Activated T-helper 2 cell treated with anti-CD3 and anti-CD28 coated beads, Interferon-gamma antibody, Interleukin-2, Interleukin-4, amounts not matched to agents 10 μg/mL and 5 μg/mL and 100 μg/mL, durations not matched to agents 14 hours and 24 hours and 36 hours (primary cell): ENCODE measurements at regions not wholly inside any gene's neighbourhood (a gene's known extent, or its start where the extent isn't known, plus 50 kb on each side); places are given as distances from the start of the nearest gene placed in this dataset.

ENCODE experiments used
- DNase-seq: peaks from one replicate; pipeline ENCODE4 v3.0.0; 2021; ENCODE audit warnings: low spot score
- H3K27ac Mint-ChIP-seq: one replicate; pipeline ENCODE4 v1.8.0; 2021; ENCODE audit warnings: mixed read lengths
- H3K27me3 Mint-ChIP-seq: one replicate; pipeline ENCODE4 v1.8.0; 2021; ENCODE audit warnings: low read depth, mixed read lengths
- H3K36me3 Mint-ChIP-seq: one replicate; pipeline ENCODE4 v1.8.0; 2021; ENCODE audit warnings: low read depth, mixed read lengths
- H3K4me1 Mint-ChIP-seq: one replicate; pipeline ENCODE4 v1.8.0; 2021; ENCODE audit warnings: low read depth, mixed read lengths
- H3K4me3 Mint-ChIP-seq: one replicate; pipeline ENCODE4 v1.8.0; 2021; ENCODE audit warnings: low read depth, mild to moderate bottlenecking, moderate library complexity, mixed read lengths
- H3K9me3 Mint-ChIP-seq: one replicate; pipeline ENCODE4 v1.8.0; 2021; ENCODE audit warnings: mixed read lengths
- intact Hi-C: fragments of 100-400 bp; cut with micrococcal nuclease; formaldehyde crosslinking; loops from one replicate; pipeline ENCODE4 v1.15.1; 2023

DNA sequence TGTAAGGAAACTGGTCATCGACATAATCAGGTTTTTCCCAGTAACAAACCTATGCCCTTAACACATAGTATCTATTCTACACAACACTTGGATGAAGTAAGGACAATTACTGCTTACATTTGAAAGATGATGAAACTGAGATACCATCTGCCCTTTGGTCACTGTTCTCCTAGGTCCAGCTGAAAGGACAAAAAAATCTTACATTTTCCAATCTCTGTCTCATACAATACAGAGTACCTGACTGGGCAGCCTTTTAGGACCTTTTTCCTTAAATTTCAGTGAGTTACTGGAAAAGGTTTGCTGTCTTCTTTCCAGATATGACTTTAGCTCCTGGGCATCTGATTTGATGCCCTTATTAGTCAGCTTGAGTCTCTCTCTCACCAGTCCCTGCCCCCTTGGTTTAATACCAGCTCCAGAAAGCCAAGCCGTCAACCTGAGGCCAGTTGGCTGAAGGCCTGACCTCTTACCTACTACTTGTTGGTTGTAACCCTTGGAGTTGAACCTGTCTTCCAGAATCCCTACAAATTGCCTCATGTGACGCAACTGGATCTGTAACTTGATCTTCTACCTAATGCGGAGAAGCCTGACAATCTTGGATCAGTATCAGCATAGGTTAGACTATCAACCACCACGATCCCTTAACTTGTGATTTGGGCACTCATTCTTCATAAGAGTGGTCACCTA is 355.3 kb upstream of the ZNF385D start:
- no peaks in the 10 kb centered on the region for H3K27me3 Mint-ChIP-seq
- DNase-seq = no peak
- H3K9me3 Mint-ChIP-seq = no peaks in the 10 kb centered on the region
- no peaks in the 10 kb centered on the region for H3K36me3 Mint-ChIP-seq
- intact Hi-C loops = no loop called here
- H3K4me3 Mint-ChIP-seq = no peak overlapping the region
- H3K4me1 Mint-ChIP-seq = no peaks in the 10 kb centered on the region
- no peak overlapping the region for H3K27ac Mint-ChIP-seq

GRCh38 chr3:22111226-22111625 is 360.2 kb upstream of the ZNF385D start:
- intact Hi-C loops = no loop called here
- no peak overlapping the region for H3K4me3 Mint-ChIP-seq
- H3K36me3 Mint-ChIP-seq = no peaks in the 10 kb centered on the region
- no peaks in the 10 kb centered on the region for H3K4me1 Mint-ChIP-seq
- H3K9me3 Mint-ChIP-seq = no peaks in the 10 kb centered on the region
- no peak for DNase-seq
- no peak overlapping the region for H3K27ac Mint-ChIP-seq
- no peaks in the 10 kb centered on the region for H3K27me3 Mint-ChIP-seq

GRCh38 chr3:22113453-22113852 is 362.4 kb upstream of the ZNF385D start:
- H3K9me3 Mint-ChIP-seq = no peaks in the 10 kb centered on the region
- H3K27ac Mint-ChIP-seq = no peak overlapping the region
- DNase-seq = no peak
- intact Hi-C loops = no loop called here
- no peak overlapping the region for H3K4me3 Mint-ChIP-seq
- H3K4me1 Mint-ChIP-seq = no peaks in the 10 kb centered on the region
- no peaks in the 10 kb centered on the region for H3K27me3 Mint-ChIP-seq
- H3K36me3 Mint-ChIP-seq = no peaks in the 10 kb centered on the region

DNA sequence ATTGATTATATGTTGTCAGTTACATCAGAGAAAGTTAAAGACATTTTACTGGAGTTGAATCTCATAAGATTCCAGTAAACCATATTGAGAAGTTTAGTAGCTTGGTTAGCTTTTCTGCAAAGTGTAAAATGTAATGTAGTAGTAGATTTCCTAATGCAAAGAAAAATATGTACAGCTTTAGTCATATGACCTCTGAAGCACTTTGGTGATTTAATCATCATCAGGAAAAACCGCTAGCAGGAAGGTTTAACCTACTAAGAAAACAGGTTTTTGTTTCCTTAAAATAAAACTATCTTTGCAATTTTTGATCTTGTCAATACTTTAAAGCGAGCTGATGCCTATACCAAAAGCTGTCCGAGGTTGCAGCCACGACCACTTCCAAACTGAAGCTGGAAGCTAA is 364.6 kb upstream of the ZNF385D start:
- Mint-ChIP-seq H3K4me3 (no peak overlapping the region), H3K27ac (no peak overlapping the region), H3K4me1 (no peaks in the 10 kb centered on the region), H3K27me3 (no peaks in the 10 kb centered on the region), H3K9me3 (no peaks in the 10 kb centered on the region), H3K36me3 (no peaks in the 10 kb centered on the region)
- intact Hi-C loops = no loop called here
- DNase-seq = no peak

DNA sequence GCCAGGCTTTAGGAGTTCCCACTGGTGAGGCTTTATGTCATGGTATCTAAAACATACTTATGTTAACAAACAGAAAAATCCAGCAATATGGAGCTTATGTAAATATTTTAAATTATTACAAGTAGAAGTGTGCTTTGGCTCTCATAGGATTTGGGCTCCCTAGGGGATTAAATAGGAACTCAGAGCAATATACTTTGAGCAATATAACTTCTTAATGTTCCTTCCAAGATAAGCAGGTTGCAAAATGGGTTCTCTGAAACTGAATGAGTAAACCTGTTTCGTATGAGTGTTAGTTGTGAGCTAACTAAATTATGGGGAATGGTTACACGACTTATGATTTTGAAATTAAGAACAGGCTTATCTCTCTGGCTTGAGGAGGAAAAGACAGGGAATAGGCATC is 366.1 kb upstream of the ZNF385D start:
- Mint-ChIP-seq H3K4me3 (no peak overlapping the region), H3K36me3 (no peaks in the 10 kb centered on the region), H3K9me3 (no peaks in the 10 kb centered on the region), H3K4me1 (no peaks in the 10 kb centered on the region), H3K27me3 (no peaks in the 10 kb centered on the region), H3K27ac (no peak overlapping the region)
- DNase-seq = no peak
- intact Hi-C loops = no loop called here

DNA sequence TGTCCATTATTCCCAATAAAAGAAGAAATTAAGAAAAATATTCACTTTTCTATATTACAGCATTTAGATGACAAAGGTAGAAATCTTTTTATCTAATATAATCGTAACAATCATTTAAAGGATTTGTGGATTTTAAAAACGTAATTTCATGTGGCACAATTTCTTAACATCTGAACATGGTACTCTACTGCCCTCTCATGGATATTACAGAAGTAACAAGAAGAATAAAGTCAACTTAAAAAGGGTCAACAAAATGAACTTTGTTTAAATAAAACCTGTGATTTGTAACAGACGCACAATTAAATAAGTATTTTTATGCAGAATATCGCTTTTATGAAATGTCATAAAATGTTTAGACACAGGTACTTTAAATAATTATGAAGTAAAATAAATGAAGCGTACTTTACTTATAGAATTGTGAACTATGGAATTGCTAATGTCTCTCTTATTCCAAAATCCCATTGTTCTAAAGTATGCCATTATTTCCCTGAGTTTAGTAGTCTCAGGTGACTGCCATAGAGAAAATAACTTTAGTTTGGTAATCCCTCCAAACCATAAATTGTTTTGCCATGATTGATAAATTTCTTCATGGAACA is 366.8 kb upstream of the ZNF385D start:
- intact Hi-C loops = no loop called here
- Mint-ChIP-seq H3K27ac (no peak overlapping the region), H3K4me3 (no peak overlapping the region), H3K9me3 (no peaks in the 10 kb centered on the region), H3K36me3 (no peaks in the 10 kb centered on the region), H3K27me3 (no peaks in the 10 kb centered on the region), H3K4me1 (no peaks in the 10 kb centered on the region)
- DNase-seq = no peak

- Mint-ChIP-seq H3K4me1 (no peaks in the 10 kb centered on the region), H3K36me3 (no peaks in the 10 kb centered on the region), H3K27me3 (no peaks in the 10 kb centered on the region), H3K4me3 (no peak overlapping the region), H3K9me3 (no peaks in the 10 kb centered on the region), H3K27ac (no peak overlapping the region)
- DNase-seq = no peak
- intact Hi-C loops = no loop called here
Measured at GRCh38 chr3:22118542-22118941, 367.5 kb upstream of the ZNF385D start.

- DNase-seq = no peak
- no peaks in the 10 kb centered on the region for H3K4me1 Mint-ChIP-seq
- H3K27ac Mint-ChIP-seq = no peak overlapping the region
- no peaks in the 10 kb centered on the region for H3K9me3 Mint-ChIP-seq
- H3K36me3 Mint-ChIP-seq = no peaks in the 10 kb centered on the region
- H3K4me3 Mint-ChIP-seq = no peak overlapping the region
- no peaks in the 10 kb centered on the region for H3K27me3 Mint-ChIP-seq
- intact Hi-C loops = no loop called here
Measured at GRCh38 chr3:22121068-22121701, 370.2 kb upstream of the ZNF385D start.

DNA sequence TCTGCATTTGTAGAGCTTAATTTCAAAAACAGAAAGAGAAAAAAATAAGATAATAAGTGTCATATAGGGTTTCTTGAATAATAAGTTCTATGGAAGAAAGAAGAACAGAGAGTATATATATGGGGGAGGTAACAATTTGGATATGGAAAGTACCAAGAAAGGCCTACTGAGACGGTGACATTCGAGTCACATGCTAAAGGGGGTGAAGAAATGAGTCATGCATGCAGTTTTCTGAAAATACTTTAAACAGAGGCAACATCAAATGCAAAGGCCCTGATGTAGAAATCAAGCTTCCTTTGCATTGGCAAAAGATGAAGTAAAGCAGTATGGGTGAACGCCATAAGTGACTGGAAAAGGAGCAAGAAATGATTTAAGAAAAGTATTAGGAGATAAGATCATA is 371.6 kb upstream of the ZNF385D start:
- H3K4me3 Mint-ChIP-seq = no peak overlapping the region
- no peaks in the 10 kb centered on the region for H3K27me3 Mint-ChIP-seq
- DNase-seq = no peak
- no peak overlapping the region for H3K27ac Mint-ChIP-seq
- no peaks in the 10 kb centered on the region for H3K9me3 Mint-ChIP-seq
- H3K4me1 Mint-ChIP-seq = no peaks in the 10 kb centered on the region
- no peaks in the 10 kb centered on the region for H3K36me3 Mint-ChIP-seq
- intact Hi-C loops = no loop called here

GRCh38 chr3:22129101-22129500 is 378.1 kb upstream of the ZNF385D start:
- Mint-ChIP-seq H3K27ac (no peak overlapping the region), H3K4me1 (no peaks in the 10 kb centered on the region), H3K36me3 (no peaks in the 10 kb centered on the region), H3K4me3 (no peak overlapping the region), H3K27me3 (no peaks in the 10 kb centered on the region), H3K9me3 (no peaks in the 10 kb centered on the region)
- intact Hi-C loops = no loop called here
- DNase-seq = no peak

- intact Hi-C loops = no loop called here
- no peaks in the 10 kb centered on the region for H3K36me3 Mint-ChIP-seq
Measured at GRCh38 chr3:22141769-22142168, 390.8 kb upstream of the ZNF385D start.

DNA sequence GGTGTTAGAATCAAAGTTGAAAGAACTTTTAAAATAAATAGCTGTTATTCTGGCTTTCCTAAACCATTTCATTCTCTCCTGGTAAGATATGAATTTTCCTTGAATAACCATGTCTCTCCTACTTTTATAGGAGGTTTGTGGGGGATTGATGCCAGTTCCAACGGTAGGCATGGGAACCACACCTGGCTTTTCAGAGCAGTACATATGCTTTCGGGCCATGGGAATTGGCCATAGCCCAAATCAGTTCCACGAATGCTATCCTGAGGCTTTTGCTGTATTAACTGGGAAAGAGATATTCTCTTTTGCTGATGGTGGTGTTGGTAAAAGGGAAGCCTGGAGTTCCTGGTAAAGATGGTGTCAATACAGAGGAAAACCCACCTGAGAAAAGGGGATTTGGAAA is 396.2 kb upstream of the ZNF385D start:
- intact Hi-C loops = no loop called here
- no peak overlapping the region for H3K27ac Mint-ChIP-seq
- DNase-seq = no peak
- H3K9me3 Mint-ChIP-seq = no peaks in the 10 kb centered on the region
- H3K4me1 Mint-ChIP-seq = no peaks in the 10 kb centered on the region
- no peaks in the 10 kb centered on the region for H3K36me3 Mint-ChIP-seq
- H3K4me3 Mint-ChIP-seq = no peak overlapping the region
- no peaks in the 10 kb centered on the region for H3K27me3 Mint-ChIP-seq

More at GRCh38 chr3:22141769-22142168, 390.8 kb upstream of the ZNF385D start:
- Mint-ChIP-seq H3K4me1 (no peaks in the 10 kb centered on the region), H3K27ac (no peak overlapping the region), H3K4me3 (no peak overlapping the region), H3K27me3 (no peaks in the 10 kb centered on the region), H3K9me3 (peaks cover 3% of the 10 kb centered on the region)
- DNase-seq = no peak

DNA sequence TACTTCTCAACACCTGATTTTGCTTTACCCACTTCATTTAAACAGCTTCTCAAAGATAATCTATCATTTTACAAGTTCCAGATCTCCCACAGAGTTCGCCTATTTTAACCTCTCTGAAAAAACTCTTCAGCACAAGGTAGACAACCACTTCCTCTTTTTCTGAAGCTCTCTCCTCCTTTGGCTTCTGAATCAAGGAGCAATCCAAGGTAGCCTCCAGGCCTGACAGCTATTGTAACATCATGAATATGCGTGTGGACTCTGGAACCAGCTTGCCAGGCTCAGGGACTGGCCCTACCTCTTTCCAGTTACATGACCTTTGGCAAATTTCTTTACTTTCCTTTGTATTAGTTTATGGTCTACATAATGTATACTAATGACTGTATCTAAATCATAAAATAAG is 405.9 kb upstream of the ZNF385D start:
- intact Hi-C loops = no loop called here
- Mint-ChIP-seq H3K4me3 (no peak overlapping the region), H3K27ac (no peak overlapping the region), H3K27me3 (no peaks in the 10 kb centered on the region), H3K36me3 (no peaks in the 10 kb centered on the region), H3K9me3 (no peaks in the 10 kb centered on the region), H3K4me1 (no peaks in the 10 kb centered on the region)
- no peak for DNase-seq
